ENCODE measurements at regions not wholly inside any gene's neighbourhood (a gene's known extent, or its start where the extent isn't known, plus 50 kb on each side); places are given as distances from the start of the nearest gene placed in this dataset.

DNA sequence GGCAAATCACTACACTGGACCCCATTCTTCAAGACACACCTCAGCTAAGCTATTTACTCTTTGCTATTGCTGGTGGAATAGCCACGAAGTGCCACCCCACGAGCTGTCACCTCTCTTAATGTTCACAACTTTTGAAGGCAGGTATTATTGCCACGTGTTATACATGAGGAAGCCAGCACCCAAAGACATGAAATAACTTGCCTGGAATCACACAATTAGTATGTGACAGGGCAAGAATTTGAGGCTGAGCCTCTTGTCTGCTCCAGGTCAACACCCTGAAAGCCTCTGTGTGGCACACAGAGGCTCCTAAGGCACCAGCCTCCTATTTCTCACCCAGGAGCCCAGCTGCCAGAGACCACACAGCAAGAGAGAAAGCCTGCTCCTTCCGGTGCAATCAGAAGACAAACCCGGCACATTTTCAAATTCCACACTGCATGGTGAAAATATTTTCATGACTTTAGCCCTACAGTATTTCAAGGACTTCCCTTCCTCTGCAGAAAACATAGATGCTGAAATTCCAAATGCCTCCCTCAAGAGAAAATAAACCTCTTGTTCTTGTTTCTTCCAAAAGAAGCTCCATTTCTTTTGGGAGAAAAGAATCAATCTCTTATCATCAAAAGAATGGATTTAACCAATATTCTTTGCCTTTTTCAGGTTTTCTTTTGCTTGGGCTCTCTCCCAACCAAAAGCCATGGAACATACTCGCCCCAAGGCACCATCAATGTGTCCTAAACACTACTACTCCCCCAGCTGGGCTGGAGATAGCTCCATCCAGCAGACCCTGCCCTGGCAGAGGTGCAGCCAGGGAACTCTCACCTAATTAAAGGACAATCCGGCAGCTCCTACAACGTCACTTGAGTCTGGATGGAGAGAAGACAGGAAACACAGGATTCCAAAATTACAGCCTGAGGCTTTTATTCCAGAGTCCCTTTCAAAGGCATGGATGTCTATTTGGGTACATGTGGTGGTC, 84.7 kb upstream of the THBS1 start:
- DNase-seq: no peak

DNA sequence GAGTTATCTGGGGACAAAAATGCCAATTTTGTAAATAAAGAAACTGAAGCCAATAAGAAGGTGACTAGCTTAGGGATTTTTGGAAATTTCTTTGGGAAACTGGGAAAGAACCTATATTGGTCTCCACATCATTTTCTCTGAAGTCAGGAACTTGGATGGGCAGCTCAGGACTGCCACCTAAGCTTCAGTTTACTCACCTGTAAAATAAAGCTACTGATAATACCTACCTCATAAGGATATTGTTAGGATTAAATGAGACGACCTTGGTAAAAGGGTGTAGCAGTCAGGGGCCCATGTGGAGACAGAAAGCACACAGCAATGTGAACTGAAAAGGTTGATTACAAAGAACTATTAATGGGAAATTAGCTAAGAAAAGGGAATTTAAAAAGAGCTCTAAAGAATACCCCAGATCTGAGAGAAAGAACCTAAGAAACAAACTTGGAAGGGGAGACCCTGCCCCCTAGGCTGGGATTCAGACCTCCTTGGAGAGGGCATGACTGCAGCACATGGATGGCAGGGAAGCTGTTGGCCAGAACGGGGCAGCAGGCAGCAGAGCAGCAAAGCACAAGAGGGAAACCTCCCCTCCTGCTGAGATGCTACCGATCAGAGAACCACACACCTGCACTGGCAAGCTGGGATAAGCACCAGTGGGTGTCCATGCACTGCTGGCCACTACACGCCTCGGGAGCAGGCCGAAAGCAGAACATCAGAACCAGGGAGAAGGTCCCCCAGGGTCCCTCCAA, 83.7 kb upstream of the THBS1 start:
- DNase-seq: no peak

DNA sequence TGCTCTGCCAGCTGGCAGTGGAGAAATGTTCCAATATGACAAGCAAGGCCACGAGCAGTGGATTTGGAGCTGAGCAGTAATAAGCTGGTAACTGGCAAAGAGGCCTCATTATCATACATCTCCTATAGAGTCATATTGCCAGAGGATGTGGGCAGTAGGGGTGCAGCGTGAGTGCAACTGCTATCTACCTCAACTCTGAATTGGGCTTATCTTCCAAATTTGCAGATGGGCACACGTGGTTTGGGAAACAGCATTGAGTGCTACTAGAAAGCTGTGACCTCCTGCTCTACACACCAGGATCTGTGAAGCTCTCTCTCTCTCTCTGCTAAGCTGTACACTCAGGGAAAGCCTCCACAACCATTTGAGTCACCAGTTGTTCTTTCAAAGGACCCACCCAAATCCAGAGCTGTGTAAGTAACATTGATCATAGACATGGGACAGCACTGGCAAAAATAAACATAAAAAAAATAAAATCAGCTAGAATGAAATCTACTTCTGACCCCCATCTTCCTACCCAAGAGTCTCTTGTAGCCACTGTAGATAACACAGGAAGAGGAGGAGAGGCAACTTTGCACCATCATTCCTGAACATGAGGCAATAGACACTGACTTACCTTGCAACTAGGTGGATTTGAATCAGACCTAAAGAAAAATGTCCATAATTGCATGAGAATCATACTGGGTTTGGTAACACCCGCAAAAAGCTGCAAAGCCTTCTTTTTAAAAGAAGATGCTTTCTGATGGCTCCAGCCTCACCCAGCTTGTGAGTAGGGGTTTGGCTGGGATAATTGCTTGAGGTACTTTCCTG, 82.9 kb upstream of the THBS1 start:
- DNase-seq: no peak

DNA sequence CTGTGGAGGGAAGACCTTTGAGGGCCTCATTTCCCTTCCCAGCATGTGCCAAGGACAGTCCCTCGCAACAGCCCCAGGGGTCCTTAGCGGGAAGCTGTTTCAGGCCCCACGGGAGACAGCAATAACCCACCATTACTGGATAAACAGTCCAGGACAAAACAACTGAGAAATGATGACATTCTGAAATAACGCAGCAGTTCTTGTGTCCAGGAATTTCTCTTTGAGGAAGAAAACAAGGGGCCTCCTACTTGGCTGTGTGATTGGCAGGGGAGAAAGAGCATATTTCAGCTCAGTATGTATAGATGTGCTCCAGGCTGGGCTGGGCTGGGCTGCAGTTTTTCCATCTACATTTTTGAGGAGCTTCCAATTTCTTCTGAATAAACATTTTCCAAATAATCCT, 82.2 kb upstream of the THBS1 start:
- peak; percentile 86 for DNase-seq

DNA sequence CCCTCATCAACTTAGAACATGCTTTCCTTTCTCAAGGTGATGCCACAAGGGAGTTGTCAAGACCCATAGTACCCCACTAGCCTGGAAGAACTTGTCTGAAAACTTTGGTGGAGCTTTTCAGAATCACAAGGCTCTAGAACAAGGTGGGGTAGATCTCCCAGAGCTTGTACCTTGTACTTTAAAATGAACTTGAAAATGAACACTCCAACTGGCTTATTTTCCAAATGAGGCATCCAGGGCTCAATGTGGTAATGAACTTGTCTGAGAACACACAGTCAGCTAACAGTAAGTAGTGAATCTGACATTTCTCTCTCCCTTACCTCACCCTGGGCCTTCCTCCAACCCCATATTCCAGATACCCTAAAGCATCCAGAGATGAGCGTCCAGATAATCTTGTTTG, 81.8 kb upstream of the THBS1 start:
- DNase-seq: peak; percentile 72

DNA sequence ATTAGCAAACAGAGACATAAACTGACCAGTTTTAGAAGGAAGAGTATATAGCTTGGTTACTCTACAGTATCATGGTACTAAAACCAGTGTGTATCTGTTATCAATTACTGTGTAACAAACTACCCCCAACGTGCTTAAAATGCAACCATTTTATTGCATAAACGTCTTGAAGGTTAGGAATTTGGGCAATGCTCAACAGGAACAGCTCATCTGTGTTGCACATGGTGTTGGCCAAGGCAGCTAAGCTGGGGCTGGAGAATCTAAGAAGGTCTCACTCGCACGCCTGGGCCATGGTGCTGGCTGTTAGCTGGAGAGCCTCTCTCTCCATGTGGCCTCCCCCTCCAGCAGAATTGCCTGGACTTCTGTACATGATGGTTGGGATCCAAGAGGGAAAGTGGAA, 81.2 kb upstream of the THBS1 start:
- DNase-seq: no peak

DNA sequence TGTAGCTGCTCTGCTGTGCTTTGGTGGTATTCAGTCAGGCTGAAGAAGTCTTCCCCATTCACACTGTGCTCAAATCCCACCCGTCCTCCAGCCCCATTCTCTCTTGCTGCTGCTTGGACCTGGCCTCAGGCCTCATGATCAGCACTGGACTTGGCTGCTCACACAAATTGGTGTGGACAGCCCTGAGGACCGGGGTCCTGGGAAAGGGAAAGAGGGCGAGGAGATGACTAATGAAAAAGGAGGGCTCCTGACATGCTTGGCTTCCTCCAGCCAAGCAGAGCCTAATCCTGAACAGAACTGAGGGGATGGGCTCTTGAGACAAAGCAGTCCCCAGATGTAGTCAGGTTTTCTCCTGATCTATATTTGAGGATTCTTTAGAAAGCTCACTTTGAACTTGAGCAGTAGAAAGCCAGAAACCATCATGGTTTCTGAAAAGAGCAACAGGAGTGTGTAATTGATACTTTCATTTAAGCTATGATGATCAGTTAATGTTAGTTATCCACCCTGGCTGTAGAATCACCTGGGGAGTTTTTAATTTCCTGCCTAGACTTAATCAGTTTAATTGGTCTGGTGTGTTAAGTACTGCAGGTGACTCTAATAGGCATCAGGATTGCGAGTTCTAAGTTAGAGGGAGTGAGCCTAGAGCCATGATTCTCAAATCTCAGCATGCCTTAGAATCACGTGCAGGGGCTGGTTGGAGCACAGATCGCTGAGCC, 79.4 kb upstream of the THBS1 start:
- no peak for DNase-seq

DNA sequence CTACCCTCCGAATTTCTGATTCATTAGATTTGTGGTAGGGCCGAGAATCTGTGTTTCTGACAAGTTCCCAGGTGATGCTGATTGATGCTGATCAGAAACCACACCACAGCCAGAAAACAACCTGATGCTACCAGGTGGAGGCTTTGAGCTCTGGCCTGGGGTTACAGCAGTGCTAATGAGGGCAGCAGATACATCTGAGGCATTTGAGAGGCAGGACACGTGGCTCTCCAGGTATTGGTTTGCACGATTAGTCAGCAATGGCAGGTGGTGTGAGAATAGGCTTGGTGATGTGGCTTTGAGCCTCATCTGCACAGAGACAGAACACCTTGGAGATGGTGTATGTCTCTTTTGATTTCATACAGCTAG, 78.8 kb upstream of the THBS1 start:
- no peak for DNase-seq

DNA sequence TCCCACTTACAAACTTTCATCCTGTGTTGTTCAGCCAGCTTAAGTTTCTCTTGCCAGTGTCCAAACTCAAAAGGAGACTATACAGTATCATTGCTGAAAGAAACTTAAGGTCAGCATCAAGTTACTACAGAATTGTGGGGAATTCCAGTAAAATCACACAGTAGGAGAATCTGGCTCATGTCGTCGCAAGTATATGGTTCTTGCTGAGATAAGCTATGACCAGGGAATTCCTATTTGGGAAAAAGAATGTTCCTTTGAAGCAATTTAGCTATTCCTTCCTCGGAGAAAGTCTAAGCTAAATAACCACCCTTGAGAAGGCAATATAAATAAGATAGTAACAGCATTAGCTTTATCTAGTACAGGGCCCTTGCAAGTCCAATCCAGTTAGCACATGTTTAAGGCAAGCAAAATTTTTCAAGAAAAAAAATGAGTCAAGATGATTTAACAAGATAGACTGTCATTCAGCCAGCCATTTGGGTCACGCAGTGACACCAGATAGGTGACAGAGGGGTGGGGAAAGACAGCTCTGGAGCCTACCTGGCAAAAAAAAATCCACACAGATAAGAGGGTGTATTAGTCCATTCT, 78.2 kb upstream of the THBS1 start:
- no peak for DNase-seq

DNA sequence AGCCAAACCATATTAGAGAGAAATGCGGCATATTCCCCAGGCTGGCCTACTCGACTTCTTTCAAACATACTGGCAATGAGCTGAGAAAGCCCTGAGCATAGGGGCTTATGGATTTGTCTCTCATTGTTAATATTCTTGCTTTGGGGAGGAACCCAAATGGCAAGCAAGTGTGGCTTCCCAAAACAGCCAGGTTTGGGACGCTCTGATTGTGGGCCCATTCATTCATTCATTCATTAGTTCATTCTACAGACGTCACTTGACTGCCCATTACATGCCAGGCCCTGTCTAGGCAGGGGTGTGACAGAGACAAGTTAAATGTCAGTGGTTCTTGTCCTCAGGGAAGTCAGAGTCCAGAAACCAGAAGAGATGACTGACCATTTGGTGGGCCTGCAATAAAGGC, 77.4 kb upstream of the THBS1 start:
- DNase-seq: no peak

DNA sequence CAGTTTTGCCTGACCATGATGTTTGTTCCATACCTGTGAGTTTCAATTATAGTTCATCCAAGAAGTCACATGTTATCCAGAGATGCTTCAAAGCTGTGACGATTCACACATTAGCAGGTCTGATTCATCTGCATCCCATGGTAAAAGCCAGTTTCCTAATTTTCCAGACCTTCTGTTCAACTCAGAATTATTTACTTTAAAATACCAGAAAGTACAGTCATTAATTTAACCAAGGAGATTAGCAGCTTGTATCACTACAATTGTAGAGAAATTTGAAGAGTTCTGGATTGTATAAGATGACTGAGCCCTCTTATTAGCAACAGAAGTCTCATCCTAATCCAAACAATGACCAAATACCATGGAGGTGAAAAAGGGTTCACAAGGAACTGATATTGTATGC, 76.1 kb upstream of the THBS1 start:
- DNase-seq: no peak

DNA sequence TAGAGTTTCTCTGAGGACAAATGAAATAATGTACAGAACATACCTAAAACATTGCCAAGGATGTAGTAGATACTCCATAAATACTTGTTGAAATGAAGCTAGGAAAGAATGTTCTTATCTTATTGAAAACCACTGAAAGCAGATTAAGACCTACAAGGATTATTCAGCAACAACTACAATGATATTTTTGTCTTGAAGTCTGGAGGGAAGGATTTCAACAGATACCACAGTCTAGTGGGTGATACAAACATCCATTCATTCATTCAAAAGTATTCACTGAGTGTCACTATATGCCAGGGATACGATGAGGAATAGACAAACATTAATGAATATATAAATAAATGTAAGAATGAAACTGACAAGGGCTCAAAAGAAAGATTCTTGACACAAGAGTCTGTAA, 74.7 kb upstream of the THBS1 start:
- DNase-seq: no peak

DNA sequence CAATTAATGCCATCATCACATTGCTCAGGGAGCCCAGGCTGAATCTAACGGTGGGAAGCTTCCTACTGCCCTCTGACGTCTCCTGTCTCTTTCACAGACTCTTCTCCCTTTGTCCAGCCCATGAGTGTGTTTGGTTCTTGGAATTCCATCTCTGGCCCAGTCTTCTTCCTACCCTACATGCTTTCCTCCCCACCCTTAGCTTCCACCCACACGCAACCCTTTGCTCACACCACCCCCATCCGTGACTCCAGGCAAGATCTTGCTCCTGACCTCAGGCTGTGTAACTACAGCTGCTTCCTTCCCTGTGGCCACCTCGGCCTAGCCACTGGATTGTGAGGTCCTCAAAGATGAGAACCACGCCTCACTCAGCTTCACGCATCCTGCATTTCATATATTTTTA, 72.3 kb upstream of the THBS1 start:
- DNase-seq: no peak

DNA sequence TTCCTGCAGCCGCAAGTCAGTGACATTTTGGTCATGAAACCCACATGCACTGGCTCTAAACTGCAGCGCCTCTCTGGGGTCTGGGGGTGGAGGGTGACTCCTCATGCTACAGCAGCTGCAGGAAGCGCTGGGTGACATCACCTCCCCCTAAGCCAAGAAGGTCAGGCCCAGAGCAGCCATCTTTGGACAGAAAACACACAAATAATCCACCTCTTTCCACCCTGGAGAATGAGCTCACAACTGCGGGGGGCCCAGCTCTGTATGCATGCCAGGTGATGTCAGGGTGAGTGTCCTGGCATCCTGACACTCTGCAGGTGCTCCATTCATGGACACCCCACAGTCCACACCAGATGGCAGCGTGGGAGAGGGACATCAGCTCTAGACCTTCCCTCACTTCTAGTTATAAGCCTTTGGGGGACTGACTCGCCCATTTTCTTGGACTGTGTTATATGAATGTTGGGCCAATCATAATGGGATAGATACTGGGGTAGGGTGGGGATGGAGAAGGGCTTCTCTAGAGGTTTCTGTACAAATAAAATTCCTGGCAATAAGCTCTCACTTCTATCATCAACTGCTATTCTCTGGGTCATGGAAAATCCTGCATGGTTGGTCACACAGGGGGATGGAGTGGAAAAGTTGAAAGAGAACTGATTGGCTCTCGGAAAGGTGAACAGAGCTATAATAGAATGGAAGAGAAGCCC, 70.7 kb upstream of the THBS1 start:
- peak; percentile 81 for DNase-seq

DNA sequence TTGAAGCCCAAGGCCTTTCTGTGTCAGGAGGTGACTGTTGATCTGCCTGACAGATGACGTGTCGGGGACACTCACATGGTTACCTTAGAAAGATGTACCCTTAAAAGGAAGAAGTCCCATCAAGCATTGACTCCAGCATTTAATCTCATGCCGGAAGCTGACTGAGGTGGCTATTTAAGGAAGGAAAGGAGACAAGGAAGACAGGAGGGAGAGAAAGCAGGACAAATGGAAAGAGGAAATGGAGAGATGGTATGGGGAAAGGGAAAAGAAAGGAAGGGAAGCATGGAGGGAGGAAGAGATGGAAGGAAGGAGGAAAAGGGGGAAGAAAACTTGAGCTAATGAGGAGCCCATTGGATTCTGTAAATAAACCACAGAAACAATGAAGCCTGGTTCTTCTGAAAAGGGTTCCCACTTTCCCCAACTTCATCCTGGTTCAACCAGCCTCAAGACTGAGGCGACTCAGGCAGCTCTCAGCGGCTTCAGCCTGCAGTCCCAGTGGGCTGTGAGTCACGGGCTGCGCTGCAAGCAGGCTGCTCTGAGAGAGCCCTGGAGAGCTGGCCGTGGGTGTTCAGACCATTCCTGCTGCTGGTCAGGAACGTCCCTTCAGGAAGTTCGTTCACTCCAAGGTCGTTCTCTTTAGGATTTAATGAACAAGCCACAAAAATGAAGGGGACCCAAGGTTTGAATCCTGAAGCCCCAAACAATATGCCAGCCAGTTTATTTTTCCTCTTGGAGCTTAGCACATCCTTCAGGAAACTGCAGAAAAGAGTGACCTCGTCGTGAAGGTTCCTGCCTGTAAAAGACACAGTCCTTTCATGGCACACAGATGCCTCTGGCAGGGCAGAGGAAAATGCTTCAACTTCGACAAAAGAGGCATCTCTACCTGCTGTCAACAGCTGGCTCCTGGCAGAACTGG, 69.6 kb upstream of the THBS1 start:
- peak; percentile 70 for DNase-seq

DNA sequence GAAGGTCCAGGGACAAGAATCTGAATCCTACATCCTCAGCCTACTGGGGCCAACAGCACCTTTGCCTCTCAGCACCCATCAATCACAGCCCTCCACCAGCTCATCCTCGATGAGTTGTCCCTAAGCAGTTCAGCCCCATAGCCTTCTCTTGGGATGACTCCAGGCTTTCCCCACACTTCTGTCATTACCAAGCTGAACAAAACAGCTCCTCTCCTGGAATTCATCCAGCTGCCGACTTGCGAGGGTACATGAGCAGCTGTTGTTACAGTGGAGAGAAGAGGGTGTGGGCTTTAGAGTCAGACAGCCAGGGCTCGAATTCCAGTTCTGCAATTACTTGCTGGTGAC, 69.0 kb upstream of the THBS1 start:
- peak; percentile 63 for DNase-seq

DNA sequence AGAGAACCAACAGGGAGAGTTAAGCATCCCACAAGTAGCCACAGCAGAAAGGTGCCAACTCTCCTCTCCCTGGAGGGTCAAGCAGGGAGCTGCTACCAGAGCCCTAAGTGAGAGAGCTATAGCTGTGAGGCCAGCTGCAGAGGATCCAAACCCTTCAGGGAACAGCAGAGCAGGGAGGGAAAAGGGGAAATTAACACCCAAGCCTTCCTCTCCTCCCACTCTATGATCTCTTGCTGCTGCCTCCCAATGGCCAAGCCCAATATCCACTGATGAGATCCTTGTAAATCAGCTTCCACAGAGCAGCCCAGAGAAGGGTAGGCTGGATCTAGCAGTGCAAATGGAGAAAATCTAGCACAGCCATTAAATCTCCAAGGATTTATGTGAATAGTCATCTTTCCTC, 68.2 kb upstream of the THBS1 start:
- DNase-seq: no peak

DNA sequence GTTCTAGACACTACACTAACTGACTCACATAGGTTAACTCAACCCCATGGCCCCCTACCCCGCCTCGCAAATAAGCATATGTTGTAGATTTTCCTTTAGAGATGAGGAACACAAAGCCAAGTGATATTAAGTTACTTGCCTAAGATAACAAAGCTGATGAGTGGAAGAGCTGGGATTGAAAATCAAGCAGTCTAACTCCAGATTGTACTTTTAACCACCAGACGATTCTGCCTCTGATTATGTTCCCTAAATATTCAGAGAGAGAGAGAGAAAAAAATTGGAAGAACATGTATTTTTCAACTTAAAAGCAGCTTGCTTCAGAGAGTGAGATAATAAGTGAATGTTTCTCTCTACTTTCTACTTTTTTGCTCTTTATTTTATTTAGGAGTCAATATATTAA, 66.9 kb upstream of the THBS1 start:
- no peak for DNase-seq

DNA sequence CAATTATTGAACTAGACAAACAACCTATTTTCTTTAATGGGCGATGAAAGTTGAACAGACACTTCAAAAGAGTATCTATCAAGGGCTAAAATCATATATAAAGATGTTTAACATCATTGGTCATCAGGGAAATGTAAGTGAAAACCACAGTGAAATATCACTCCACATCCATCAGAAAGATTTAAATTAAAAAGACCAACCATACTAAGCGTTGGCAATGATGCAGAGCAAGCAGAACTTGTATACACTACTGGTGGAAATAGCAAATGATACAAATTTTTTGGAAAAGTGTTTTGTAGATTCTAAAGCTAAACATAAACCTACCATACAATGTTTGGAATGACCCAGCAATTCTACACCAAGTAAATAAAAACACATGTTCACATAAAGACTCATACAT, 65.9 kb upstream of the THBS1 start:
- DNase-seq: no peak

DNA sequence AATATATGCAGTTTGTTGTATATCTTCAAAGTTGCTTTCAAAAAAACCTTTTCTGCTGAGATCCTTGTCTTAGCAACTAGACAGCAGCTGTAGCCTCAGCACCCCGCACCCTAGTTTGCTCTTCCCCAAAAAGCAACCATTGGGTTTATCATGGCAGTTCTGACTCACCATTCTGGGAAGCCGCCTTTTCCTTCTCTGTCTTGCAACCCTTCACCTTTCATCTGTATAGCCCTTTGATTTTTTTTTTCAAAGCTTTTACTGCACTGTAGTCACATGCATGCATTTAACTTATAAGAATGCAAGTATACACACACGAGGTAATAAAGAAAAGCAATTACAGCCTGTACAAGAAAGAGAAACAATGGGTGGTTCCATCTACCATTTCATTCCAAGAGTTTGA, 65.1 kb upstream of the THBS1 start:
- no peak for DNase-seq
